NCI-H524 (cell line): ENCODE measurements at regions not wholly inside any gene's neighbourhood (a gene's known extent, or its start where the extent isn't known, plus 50 kb on each side); places are given as distances from the start of the nearest gene placed in this dataset.

Source experiments
- DNase-seq, 2 experiments: peaks; one replicate each; lab custom pipeline; 2025; lab: John Stamatoyannopoulos, UW

- DNase-seq: no peak
Measured at GRCh38 chr15:29873947-29874411, 51.7 kb upstream of the TJP1 start.

GRCh38 chr15:29873264-29873663 is 51.0 kb upstream of the TJP1 start:
- no peak for DNase-seq

- no peak for DNase-seq
Measured at GRCh38 chr15:29872716-29873115, 50.4 kb upstream of the TJP1 start.
